ENCODE measurements at regions not wholly inside any gene's neighbourhood (a gene's known extent, or its start where the extent isn't known, plus 50 kb on each side); places are given as distances from the start of the nearest gene placed in this dataset.

DNA sequence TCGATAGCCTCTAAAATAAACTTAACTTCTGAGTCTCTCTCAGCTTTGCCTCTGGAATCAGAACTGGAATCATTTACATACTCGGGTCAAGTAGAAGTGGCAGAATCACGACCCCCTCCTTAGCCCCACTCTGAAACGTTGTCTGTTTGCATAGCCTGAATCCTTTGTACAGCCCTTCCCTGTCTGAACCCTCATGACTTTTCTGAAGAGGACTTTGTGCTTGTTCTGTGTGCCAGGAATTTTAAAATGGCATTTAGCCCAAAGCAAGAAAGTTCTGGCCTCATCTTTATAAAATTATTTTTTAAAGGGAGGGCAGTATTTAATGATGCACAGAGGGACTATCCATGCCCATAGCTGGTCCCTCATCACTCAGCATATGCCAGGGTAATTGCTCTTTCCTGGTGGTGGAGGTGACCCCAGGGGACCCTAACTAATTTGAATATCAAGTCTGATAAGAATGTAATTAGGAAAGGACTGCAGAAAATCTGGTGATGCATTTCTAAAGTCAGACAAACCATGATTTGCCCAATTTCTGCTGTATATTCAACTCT, 342.7 kb upstream of the TNRC6C start:
- POLR2A ChIA-PET = no interaction called here
- DNase-seq (ENCODE audit: low read depth, low spot score) = no peak
- TF ChIP-seq, protein P1, sequence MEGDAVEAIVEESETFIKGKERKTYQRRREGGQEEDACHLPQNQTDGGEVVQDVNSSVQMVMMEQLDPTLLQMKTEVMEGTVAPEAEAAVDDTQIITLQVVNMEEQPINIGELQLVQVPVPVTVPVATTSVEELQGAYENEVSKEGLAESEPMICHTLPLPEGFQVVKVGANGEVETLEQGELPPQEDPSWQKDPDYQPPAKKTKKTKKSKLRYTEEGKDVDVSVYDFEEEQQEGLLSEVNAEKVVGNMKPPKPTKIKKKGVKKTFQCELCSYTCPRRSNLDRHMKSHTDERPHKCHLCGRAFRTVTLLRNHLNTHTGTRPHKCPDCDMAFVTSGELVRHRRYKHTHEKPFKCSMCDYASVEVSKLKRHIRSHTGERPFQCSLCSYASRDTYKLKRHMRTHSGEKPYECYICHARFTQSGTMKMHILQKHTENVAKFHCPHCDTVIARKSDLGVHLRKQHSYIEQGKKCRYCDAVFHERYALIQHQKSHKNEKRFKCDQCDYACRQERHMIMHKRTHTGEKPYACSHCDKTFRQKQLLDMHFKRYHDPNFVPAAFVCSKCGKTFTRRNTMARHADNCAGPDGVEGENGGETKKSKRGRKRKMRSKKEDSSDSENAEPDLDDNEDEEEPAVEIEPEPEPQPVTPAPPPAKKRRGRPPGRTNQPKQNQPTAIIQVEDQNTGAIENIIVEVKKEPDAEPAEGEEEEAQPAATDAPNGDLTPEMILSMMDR (IDR thresholded peaks at IDR 0.05; ENCODE audit: insufficient read depth, low read length, missing control alignments) = no peak
- CTCF ChIA-PET = no interaction called here
- H3K4me3 ChIP-seq (ENCODE audit: low read depth, low read length) = no peak overlapping the region

DNA sequence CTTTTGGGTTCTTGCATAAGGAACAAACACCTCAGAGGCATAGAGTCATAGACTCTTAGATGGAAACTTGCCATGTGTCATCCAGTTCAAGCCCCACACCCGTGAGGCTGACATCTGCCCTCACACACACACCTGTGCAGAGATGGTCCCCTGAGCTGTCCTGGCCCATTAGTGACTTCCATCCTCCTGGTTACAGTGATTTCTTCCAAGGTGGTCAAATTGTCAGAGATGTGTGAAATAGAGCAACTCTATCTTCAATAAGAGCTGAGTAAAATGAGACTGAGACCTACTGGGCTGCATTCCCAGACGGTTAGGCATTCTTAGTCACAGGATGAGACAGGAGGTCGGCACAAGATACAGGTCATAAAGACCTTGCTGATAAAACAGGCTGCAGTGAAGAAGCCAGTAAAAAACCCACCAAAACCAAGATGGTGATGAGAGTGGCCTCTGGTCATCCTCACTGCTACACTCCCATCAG, 342.2 kb upstream of the TNRC6C start:
- DNase-seq (ENCODE audit: low read depth, low spot score) = no peak
- CTCF ChIA-PET = no interaction called here
- no peak overlapping the region for H3K4me3 ChIP-seq (ENCODE audit: low read depth, low read length)
- POLR2A ChIA-PET = no interaction called here
- TF ChIP-seq, protein P1 (IDR thresholded peaks at IDR 0.05; ENCODE audit: insufficient read depth, low read length, missing control alignments) = no peak

DNA sequence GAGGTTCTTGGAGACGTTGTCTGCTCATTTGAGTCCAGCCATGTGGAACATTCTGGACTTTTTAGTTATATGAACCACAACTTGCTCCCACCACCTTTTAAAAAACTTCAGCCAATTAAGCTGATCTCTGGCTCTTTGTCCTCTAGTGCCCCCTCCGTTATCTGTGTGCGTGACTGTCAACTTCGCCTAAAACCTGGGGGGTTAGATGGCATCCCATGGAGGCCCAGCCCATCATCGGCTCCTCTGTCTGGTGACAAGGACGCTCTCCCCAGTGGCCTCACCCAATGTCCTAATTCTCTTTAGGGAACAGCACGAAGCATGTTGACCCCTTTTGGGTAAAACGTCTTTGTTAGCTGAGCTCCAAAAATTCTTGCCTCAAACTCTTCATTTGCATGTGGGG, 341.0 kb upstream of the TNRC6C start:
- no peak for DNase-seq (ENCODE audit: low read depth, low spot score)
- ChIA-PET POLR2A (no interaction called here), CTCF (no interaction called here)
- H3K4me3 ChIP-seq (ENCODE audit: low read depth, low read length) = no peak overlapping the region
- TF ChIP-seq, protein P1 (IDR thresholded peaks at IDR 0.05; ENCODE audit: insufficient read depth, low read length, missing control alignments) = no peak

DNA sequence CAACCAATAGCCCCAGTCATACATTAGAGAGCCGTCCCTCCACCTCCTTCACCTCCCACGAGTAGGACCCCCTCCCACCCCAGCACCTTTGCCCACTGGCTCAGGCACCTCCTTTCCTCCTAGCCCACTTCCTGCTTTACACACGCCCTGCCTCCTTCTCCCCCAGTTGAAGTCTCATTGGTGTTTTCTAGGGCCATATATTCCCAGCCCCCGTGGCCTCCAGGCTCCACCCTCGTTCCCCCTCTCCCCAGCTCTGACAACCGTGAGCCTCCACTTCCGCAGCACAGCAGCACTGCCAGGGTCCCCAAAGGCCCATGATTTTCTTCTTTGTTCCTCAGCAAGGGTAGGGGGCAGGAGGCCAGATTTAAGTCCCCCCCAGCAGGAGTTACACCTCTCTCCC, 340.3 kb upstream of the TNRC6C start:
- H3K4me3 ChIP-seq (ENCODE audit: low read depth, low read length) = no peak overlapping the region
- POLR2A ChIA-PET = no interaction called here
- DNase-seq (ENCODE audit: low read depth, low spot score) = no peak
- TF ChIP-seq, protein P1 (IDR thresholded peaks at IDR 0.05; ENCODE audit: insufficient read depth, low read length, missing control alignments) = no peak
- CTCF ChIA-PET = no interaction called here

DNA sequence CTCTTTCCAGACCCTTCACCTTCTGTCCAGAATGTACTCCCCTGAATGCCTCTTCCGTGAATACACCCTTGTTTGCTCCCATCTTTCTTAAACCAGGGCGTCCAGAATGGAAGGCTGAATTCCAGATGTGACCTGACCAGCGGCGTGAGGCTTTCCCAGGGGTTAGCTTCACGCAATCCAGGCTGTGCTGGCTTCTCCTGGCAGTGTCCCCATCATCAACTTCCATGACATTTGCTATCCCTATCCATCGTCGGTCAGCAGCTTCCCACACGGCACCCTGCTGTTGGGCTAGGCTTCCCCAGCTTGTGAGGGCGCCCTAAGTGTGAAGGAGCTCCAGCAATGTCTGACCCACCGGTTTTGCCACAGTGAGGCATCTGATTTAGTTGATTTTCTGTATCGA, 339.8 kb upstream of the TNRC6C start:
- ChIA-PET CTCF (interaction anchor here (1.5 kb wide), 1 partner anchor 12 kb away, joined by 5 read pairs; no protein-coding TSS in a partner anchor), POLR2A (no interaction called here)
- no peak overlapping the region for H3K4me3 ChIP-seq (ENCODE audit: low read depth, low read length)
- TF ChIP-seq, protein P1 (IDR thresholded peaks at IDR 0.05; ENCODE audit: insufficient read depth, low read length, missing control alignments) = no peak
- no peak for DNase-seq (ENCODE audit: low read depth, low spot score)

DNA sequence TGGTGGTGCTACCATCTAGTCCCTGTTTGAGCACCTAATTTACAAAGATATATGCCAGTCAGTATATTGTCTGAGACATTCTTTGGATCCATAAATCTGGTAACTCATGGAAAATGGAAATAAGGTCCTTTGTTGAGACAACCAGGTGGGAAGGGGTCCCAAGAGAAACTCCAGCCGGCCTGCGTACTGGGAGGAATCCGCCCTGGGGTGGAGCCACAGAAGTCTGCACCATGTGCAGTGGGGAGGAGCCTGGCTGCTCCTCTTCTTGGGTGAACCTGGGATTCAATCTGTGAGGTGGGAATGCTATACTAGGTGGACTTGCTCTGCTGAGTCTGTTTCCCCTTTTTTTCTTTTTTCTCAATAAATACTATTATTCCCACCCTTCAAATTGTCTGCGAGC, 339.2 kb upstream of the TNRC6C start:
- TF ChIP-seq, protein P1 (IDR thresholded peaks at IDR 0.05; ENCODE audit: insufficient read depth, low read length, missing control alignments) = no peak
- ChIA-PET CTCF (interaction anchor here (1.5 kb wide), 1 partner anchor 12 kb away, joined by 5 read pairs; no protein-coding TSS in a partner anchor), POLR2A (no interaction called here)
- no peak overlapping the region for H3K4me3 ChIP-seq (ENCODE audit: low read depth, low read length)
- no peak for DNase-seq (ENCODE audit: low read depth, low spot score)

Measured in AG04449 (cell line).